GM21390 (cell line): ENCODE measurements at regions not wholly inside any gene's neighbourhood (a gene's known extent, or its start where the extent isn't known, plus 50 kb on each side); places are given as distances from the start of the nearest gene placed in this dataset.

Experiments
- ATAC-seq: cut with Tn5 transposase; IDR thresholded peaks from one replicate; pipeline ENCODE4 v1.9.1; 2021; ENCODE audit not compliant: unreplicated experiment

DNA sequence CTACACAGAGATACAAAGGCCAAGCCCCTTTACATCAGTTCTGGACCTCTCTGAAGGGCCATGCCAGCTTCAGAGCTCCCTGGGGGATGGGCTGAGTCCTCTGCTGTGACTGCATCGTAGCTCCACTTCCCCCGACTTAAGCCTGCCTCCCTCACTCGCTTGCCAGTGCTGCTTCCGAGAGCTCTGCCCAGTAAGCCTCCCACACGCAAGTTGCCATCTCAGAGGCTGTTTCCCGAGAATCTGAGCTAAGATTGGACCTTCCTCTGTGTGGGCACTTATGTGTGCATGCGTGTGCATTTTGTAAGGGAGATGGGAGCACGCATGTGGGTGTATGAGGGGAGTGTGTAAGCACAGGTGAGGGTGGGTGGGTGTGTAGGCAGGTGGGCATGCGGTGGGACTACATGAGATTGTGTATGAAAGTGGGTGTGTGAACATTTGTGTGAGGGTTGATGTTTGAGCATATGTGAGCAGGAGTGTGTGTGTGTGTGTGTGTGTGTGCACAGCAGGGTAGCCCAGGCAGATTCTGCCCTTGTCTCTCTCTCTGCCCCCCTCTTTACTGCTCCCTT, 163.0 kb upstream of the SYT13 start:
- ATAC-seq, result no peak

DNA sequence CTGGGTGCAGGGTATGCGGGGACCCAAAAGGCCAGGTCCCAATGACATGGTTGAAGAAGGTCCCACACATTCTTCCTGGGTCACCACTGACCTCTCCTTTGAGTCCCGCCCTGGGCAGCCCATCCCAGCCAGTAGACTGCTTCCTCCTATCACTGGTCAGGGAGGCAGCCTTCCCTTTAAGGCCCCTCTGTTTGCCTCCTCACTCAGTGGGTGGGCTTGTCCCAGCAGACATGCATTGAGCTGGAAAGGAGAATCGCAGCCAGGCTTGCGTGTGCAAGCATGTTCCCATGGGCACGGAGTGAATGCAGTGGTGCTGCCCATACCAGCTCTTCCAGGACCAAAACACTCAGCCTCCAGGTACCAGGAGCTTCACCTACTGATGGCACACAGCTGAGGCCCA, 162.4 kb upstream of the SYT13 start:
- no peak for ATAC-seq

DNA sequence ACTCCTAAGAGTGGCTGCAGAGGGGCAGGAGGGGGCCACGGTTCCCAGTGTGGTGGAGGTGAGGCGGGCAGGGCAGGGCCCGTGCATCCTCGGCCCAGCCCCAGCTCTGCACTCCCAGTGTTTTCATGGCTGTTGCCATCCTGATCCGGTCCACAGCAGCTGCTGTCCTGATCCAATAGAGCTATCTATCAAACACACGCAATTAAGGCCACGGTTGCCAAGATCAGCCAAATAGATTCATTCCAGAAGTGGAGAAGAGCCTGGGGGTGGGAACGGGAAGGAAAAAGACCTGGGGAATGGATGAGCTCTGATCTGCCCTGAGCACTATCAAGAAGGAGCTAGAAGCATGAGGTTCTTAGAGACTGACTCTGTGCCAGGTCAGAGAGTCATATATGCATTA, 160.9 kb upstream of the SYT13 start:
- ATAC-seq, result no peak

DNA sequence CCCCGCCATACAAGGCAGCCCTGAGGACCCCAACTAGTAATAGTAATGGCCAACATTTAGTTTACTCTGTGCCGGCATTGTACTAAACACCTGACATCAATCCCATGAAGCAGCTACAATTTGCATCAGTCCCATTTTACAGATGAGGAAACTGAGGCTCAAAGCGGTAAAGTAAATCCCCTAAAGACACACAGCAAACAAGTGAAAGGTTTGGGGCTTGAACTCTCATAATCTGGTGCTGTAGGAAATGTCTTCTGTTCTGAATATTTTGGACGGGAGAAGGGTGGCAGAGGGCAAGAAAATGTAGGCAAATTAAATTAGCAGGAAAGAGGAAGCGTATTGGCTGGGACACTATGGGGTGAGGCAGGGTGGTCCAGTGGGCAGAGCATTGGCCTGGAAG, 160.3 kb upstream of the SYT13 start:
- no peak for ATAC-seq

DNA sequence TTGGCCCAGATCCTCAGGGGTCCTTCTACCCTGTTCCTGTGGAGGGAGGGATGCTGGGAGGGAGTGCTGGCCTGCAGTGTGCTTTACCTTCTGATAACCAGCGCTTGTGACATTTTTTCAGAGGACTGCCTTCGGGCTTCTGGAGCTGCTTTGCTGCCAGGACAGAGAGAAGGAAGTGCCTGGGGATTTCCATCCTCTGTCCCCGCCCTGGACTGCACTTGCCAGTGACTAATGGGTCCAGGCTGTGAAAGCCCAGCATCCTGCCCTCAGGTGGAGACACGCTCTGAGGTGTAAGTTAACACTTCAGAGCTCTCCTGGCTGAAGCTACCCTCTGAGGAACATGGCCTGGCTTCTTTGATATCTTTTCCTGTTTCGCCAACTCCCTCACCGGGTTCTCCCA, 158.7 kb upstream of the SYT13 start:
- no peak for ATAC-seq

DNA sequence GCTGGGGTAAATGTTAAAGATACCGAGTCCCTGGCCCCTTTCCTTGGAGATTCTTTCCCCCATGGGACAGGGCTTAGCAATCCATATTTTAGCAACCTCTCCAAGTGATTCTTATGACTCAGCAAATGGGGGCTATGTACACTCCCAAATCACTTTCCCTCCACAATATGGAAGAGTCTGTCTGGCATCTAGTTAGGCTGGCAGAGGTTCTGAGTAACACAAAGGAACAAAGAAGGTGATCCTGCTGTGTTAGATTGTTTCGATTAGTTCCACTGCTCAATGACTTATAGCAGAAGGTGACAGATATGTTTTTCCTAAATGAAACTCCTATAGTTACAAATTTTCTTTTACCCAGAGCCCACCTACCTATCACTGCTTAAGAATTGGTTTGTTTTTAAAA, 154.0 kb upstream of the SYT13 start:
- ATAC-seq, result no peak

DNA sequence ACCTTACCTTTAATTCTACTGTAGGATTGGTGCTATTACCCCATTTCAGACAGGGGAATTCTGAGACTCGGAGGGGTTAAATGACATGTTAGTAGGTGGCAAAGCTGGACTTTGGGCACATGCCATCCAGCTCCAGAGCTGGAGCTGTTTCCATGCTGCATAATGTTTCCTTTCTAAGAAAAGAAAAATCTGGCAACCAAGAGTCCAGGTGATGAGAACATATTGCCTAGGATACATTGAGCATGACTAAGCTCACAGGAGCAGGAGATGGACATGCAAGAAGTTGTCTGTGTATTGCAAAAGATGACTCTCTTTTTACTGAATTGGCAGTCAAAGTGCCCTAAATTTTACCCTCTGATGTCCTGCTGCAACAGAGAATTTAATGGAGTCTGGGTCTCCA, 150.8 kb upstream of the SYT13 start:
- ATAC-seq, result no peak

DNA sequence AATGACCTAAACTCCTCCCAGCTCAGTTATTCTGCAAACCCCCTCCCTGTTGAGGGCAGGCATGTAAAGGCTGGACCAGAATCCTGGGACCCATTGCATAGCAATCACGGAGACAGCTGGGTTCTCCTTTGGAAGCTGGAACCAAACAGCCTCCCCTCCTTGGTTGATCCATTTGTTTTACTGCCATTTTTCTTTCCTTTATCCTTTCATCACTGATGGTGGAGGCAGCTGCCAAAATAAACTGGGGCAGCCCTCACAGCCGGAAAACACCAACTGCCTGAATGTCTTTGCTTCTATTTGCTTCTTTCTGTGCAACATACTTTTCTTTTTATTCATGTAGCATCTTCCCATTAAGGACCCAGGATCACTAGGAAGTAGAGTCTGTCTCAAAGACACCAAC, 150.0 kb upstream of the SYT13 start:
- ATAC-seq, result no peak

DNA sequence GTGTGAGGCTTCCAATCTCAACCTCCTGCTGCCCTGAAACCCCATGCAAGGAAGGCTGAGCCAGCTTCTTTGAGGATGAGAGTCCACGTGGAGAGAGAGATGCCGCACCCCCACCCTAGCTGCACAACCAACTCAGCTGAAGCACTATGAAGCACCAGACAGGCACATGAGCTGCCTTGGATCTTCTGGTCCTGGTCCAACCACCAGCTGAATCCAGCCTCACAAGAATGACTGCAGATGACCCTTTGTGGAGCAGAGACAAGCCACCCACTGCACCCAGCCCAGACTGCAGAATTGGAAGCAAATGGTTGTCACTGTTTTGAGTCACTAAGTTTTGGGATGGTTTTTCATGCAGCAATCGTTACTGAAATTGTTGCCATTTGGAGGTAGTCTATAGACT, 149.6 kb upstream of the SYT13 start:
- no peak for ATAC-seq

DNA sequence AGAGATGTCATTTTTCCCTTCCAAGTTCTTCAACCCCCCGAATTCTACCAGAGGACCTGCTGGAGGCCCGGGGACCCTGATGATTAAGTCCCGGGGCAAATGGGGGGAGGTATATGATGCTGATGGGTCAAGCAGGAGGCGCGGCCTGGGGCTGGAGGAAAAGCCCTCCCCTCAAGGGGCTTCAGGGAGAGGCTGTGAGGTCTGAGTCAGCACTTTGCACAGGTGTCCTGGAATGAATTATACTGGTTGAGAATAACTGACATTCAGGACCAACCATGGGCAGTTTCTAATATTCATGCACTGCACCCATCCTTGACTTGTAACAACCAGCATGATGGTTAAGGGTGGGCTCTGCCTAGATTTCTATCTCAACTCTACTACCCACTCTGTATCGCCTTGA, 146.8 kb upstream of the SYT13 start:
- no peak for ATAC-seq

DNA sequence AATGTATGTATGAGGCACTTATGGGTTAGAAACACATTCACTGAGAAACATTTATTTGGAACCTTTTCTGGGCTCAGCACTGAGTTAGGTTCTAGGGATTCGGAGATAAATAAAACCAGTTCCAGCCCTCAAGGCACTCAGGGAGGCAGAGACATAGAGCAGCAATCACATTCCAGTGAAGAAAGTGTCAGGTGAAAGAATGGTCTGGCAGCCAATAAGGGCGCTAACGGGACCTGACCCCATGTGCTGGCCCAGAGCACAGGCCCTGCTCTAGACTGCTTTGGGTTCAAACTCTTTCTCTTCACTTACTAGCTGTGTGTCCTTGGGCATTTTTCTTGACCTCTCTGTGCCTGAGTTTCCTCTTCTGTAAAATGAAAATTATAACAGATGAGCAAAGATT, 146.0 kb upstream of the SYT13 start:
- no peak for ATAC-seq

DNA sequence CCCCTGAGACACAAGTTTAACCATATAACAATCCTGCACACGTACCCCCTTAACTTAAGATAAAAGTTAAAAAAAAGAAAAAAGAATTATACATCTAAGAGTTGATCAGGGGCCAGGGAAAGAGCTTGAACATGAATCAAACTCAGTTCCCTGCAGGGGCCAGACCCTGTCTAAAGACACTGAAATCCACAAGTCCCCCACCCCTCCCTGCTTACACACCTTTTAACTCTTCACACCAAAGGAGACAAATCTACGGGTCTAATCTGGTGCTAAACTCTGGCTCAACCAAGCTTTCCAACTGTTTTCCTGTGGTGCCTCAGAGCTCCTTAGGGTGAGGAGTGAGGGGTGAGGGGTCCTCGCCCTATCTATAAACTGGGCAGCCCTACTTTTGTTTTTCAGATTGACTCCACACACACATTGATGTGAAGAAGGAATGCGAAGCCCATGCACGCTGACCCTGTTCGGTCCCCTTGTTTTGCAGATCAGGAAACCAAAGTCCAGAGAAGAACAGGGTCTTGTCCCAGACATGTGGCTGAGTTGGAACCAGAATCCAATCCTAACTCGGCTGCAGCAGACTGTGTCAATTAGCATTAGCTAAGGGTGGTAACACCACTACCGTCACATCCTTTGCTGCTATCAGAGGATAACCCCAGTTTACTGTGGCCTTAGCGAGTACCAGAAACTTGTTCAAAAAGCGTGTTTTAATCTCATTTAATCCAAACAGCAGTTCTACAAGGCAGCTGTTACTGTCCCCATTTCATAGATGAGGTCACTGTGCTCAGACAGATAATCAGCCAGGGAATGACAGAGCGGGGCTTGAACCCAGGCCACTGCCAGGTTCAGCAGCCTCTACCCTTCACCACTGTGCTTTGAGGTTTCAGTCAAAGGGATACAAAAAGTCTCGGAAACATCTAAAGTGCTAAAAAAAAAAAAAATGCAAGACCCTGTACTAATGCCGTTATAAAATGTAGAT, 145.2 kb upstream of the SYT13 start:
- no peak for ATAC-seq

DNA sequence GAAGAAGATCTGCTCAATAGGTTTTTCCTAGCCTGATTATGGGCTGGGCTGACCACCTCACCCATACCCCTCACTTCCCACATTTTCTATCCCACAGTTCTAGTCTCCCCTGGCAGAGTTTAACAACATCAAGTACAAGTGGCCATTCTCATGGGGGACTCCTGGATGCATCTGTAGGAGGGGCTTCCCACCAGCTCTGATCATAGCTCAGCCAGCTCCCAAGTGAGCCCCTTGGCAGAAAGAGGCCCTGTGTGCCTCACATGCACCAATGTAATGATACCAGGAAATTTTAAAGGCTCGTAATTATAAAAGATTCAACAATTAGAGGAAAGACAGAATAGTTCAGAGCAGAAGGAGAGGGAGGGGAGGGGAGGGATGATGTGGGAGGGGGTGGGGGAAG, 144.2 kb upstream of the SYT13 start:
- ATAC-seq, result no peak

DNA sequence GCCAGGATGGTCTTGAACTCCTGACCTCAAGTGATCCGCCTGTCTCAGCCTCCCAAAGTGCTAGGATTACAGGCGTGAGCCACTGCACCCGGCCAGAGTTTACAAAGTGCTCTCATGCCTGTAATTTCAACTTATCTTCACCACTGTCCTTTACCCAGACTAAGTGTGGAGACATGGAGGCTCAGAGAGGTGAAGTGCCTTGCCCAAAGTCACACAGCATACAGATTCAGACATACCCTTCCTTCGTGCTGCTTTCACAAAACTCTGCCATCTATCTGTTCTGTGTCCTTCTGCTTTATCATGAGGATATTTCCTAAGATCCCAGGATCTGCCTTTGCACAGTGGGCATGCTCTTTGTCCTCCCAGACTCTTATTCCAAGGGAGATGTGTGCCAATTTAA, 143.6 kb upstream of the SYT13 start:
- ATAC-seq, result no peak

DNA sequence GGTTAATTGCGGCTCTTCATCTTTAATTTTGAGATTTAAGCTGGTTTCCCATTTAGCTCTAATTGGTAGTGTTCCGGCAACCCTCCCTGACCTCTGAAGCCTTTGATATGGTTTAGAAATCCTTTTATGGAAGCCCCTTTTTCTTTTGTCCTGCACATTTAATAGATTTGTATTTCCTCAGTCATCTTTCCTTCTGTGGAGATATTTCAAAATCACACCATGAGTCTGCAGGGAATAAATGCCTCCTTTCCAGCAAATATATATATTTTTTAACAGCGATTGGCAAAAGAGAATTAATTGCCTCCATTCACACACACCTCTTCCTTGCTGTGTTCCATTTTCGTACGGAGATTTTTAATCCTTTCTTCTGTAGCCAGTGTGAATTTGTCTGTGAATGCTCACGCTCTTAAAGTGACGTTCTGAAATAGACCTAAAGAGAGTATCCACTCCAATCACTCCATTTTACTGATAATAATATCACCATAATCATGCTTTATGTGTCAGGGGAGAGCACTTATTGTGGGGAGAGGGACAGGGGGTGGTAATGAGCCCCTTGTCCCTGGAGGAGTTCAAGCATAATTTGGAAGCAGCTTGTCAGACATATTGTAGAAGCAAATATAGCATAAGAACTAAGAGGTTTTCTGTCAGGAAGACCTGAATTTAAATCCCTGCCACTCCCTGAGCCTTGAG, 142.5 kb upstream of the SYT13 start:
- ATAC-seq, result no peak

DNA sequence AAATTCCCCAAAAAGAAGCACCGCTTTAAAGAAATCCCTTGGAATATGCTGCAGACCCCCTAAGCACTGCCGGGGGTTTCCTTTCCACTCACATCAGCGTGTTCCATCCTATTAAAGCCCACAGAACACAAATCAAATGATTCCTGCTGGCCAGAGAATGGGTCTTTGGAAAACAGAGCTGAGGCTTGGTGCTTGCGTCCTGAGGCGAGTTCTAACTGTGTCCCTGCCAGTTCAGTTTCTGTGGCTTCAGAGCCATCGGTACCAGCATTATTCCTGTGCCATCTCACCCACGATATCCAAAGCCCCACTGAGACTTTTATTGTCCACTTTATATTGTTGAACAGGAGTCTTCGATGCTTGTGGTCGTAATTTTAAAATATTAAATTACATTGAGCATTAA, 142.0 kb upstream of the SYT13 start:
- no peak for ATAC-seq

DNA sequence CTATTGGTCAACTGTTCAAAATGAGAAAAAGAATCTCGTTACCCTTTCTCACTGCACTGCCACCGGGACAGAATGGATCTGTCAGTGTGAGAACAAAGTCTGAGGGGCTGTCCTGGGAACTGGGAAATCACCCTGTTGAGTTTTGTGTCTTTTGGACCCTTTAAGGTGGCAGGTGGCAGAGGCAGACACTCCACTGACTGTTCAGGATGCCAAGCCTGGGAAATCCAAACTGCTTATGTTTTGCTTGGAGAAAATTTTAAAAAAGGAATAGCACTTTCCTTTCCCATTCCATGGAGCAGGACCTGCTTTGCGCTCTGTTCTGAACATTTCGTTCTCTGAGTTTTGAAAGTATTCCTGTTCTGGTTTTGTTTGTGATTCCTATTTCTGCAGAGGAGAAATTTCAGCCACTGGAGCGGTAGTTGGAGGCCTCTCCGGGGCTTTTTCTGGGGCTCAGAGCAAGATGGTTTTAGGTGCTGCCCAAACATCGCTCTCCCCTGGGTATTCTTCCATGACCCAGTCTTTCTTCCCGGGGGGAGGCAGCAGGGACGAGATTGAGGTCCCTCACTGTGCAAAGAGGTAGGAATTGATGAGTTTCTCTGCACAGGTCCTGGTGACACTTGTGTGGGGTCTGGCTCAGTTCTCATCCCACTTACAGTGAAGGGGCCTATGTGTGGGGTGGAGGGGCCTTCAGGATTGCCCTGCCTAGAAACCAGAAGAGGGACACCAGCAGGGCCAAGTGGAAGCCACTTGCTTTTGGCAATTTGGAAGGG, 138.5 kb upstream of the SYT13 start:
- ATAC-seq, result no peak

DNA sequence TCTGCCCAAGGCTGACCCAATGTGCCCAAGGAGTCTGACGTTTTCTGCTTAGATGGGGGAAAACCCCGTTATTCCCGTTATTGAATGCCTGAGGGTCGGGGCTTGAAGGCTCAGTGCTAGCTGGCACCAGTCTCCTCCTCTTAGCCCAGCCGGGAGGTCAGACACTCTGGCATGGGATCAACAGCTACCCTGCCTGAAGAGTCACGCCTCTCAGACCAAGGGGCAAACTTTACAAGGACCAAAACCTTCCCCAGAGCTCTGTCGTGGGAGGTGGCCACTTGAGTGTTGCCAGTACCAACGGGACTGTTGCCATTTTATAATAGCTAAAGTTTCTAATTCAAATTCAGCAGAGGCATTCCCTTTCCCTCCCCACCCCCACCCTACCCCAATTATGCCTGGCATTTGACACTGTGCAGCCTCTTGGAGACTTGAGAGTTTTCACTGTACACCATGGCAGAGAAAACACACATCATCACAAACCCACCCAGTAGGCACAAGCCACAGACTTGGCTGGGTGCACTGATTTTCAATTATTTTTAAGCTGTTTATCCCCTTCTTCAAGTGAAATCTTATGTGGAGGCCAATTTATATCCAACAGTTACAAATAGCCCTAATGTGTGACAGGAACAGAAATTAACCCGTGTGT, 137.5 kb upstream of the SYT13 start:
- ATAC-seq, result no peak

DNA sequence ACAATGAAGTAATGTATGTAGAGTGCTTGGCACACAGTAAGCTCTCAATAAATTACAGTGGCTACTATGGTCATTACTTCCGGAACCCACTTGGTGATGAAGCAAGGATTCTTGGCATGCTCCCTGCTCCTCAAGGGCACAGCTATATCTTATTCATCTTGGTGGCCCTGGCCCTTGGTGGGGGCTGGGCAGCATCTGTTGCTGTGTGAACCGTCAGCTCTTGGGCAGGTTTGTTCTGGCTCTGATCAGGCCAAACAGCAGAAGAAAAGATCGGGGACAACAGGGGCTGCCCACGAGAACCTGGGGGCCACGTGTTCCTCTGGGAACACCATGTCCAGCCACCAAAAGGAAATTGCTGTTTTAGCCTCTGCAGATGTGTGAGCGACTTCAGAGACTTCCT, 136.9 kb upstream of the SYT13 start:
- ATAC-seq, result no peak

DNA sequence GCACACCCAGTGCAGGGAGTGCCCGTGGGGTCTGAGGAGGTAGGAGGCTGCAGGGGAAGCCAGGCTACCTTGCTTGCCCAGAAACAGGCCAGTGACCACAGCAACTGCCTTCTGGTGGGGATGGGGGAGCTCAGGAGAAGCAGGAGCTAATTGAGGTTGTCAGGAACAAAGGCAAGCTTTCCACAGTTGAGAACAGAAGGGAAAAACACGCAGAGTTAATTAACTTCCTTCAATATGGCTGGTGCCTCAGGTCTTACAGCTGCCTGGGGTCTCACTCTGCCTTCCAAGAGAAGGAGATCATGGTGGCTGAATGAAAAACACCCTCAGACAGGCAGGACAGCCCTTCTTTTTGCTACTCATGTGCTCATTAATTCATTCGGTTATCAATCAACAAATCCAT, 127.9 kb upstream of the SYT13 start:
- ATAC-seq, result no peak
